Natural killer cell (primary cell): ENCODE measurements at regions not wholly inside any gene's neighbourhood (a gene's known extent, or its start where the extent isn't known, plus 50 kb on each side); places are given as distances from the start of the nearest gene placed in this dataset.
"Not testable (repeated sequence)": the region's sequence is repeated elsewhere in the genome, so short reads cannot be mapped to it uniquely, and the experiment has no call there.

Experiments
- ATAC-seq, 3 donors: fragments of 150-1000 bp in 2 of 3; fragments of 200-7000 bp in 1 of 3; cut with Tn5 transposase; 1 replicate in 1 of 3; 2 replicates in 2 of 3; pipeline ENCODE4 v1.10.0; 2021; ENCODE audit warnings: mild to moderate bottlenecking in 2 of 3, moderate library complexity in 2 of 3
- DNase-seq, 2 donors: peaks; one replicate each; pipeline versions ENCODE4 v3.0.0 to v3.0.0-alpha.2; 2013 to 2021; ENCODE audit warnings: mixed read lengths in 1 of 2
- H3K27ac ChIP-seq: one replicate; pipeline ENCODE4 v1.5.1; 2013; ENCODE audit warnings: mild to moderate bottlenecking, low read length
- H3K27me3 ChIP-seq: one replicate; pipeline ENCODE4 v1.6.1; 2013; ENCODE audit warnings: low read length; ENCODE audit not compliant: control insufficient read depth, insufficient read depth
- H3K36me3 ChIP-seq: one replicate; pipeline ENCODE4 v1.6.1; 2013; ENCODE audit warnings: low read length; ENCODE audit not compliant: control insufficient read depth, insufficient read depth
- H3K4me1 ChIP-seq: one replicate; pipeline ENCODE4 v1.6.1; 2013; ENCODE audit warnings: low read length; ENCODE audit not compliant: control insufficient read depth, insufficient read depth
- H3K4me3 ChIP-seq: one replicate; pipeline ENCODE4 v1.5.1; 2013; ENCODE audit warnings: low read length
- H3K9me3 ChIP-seq: one replicate; pipeline ENCODE4 v1.6.1; 2013; ENCODE audit warnings: low read length; ENCODE audit not compliant: control insufficient read depth, insufficient read depth
- H3K27ac Mint-ChIP-seq, 2 donors: one replicate each; pipeline ENCODE4 v1.8.0; 2022; ENCODE audit warnings: mild to moderate bottlenecking in 2 of 2, mixed read lengths in 2 of 2, moderate library complexity in 1 of 2
- H3K27me3 Mint-ChIP-seq, 2 donors: one replicate each; pipeline ENCODE4 v1.8.0; 2022; ENCODE audit warnings: low read depth in 2 of 2, mixed read lengths in 2 of 2
- H3K36me3 Mint-ChIP-seq: one replicate; pipeline ENCODE4 v1.8.0; 2022; ENCODE audit warnings: mixed read lengths
- H3K4me1 Mint-ChIP-seq, 2 donors: one replicate each; pipeline ENCODE4 v1.8.0; 2022; ENCODE audit warnings: mixed read lengths in 2 of 2
- H3K4me3 Mint-ChIP-seq: one replicate; pipeline ENCODE4 v1.8.0; 2022; ENCODE audit warnings: mild to moderate bottlenecking, moderate library complexity, mixed read lengths
- H3K9me3 Mint-ChIP-seq, 2 donors: one replicate each; pipeline ENCODE4 v1.8.0; 2022; ENCODE audit warnings: mixed read lengths in 2 of 2
- WGBS: methylation state at CpG from one replicate; pipeline ENCODE4 v1.1.7; 2013; ENCODE audit warnings: missing lambda C conversion rate; ENCODE audit not compliant: insufficient coverage; 5-methylcytosine and 5-hydroxymethylcytosine counted together
- intact Hi-C: fragments of 100-400 bp; cut with micrococcal nuclease; formaldehyde crosslinking; loops from one replicate; pipeline ENCODE4 v1.14.2; 2022
- TF ChIP-seq, protein P1 (sequence below): fragments of 200-600 bp; IDR thresholded peaks from one replicate; pipeline ENCODE4 v1.8.0; 2022; ENCODE audit warnings: antibody characterized with exemption

DNA sequence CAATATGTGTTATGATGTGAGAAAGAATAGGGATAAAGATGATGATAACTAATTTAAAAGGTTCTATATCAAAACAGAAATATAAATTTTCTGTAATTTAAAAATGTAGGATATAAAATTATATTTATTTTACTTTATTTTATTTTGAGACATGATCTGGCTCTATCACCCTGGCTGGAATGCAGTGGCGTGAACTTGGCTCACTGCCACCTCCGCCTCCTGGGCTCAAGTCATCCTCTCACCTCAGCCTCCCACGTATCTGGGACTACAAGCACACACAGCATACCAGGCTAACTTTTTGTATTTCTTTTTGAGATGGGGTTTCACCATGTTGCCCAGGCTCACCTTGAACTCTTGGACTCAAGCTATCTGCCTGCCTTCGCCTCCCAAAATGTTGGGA is 214.9 kb upstream of the SLITRK1 start:
- H3K9me3 ChIP-seq = no peaks in the 10 kb centered on the region
- H3K27me3 Mint-ChIP-seq = no peaks in the 10 kb centered on the region
- intact Hi-C loops = no loop called here
- H3K4me1 Mint-ChIP-seq = peaks cover 11 to 13% of the 10 kb centered on the region in 2 donors
- 80% methylated on average over 3 of the region's 4 CpGs for WGBS
- H3K4me3 ChIP-seq = no peak overlapping the region
- H3K4me1 ChIP-seq = no peaks in the 10 kb centered on the region
- H3K27ac Mint-ChIP-seq = no peak overlapping the region
- H3K27me3 ChIP-seq = no peaks in the 10 kb centered on the region
- no peak overlapping the region for H3K27ac ChIP-seq
- H3K36me3 Mint-ChIP-seq = no peaks in the 10 kb centered on the region
- no peak for DNase-seq
- H3K4me3 Mint-ChIP-seq = no peak overlapping the region
- TF ChIP-seq, protein P1, sequence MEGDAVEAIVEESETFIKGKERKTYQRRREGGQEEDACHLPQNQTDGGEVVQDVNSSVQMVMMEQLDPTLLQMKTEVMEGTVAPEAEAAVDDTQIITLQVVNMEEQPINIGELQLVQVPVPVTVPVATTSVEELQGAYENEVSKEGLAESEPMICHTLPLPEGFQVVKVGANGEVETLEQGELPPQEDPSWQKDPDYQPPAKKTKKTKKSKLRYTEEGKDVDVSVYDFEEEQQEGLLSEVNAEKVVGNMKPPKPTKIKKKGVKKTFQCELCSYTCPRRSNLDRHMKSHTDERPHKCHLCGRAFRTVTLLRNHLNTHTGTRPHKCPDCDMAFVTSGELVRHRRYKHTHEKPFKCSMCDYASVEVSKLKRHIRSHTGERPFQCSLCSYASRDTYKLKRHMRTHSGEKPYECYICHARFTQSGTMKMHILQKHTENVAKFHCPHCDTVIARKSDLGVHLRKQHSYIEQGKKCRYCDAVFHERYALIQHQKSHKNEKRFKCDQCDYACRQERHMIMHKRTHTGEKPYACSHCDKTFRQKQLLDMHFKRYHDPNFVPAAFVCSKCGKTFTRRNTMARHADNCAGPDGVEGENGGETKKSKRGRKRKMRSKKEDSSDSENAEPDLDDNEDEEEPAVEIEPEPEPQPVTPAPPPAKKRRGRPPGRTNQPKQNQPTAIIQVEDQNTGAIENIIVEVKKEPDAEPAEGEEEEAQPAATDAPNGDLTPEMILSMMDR = no peak
- H3K36me3 ChIP-seq = no peaks in the 10 kb centered on the region
- no peaks in the 10 kb centered on the region for H3K9me3 Mint-ChIP-seq
- ATAC-seq = no peak

DNA sequence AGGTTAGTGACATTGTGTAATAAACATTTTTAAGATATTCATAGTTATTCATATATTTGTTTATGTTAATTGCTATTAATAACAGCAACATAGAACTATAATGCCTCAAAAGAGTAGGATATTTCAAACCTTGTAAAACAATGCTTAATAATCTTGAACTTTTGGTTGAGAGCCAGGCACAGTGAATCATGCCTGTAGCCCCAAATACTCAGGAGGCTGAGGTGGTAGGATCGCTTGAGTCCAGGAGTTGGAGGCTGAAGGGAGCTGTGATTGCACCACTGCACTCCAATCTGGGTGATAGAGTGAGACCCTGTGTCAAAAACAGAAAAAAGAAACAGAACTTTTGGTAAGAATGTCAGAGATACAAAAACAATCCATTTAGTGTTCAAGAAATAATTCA is 213.9 kb upstream of the SLITRK1 start:
- TF ChIP-seq, protein P1 = no peak
- Histone ChIP-seq H3K4me1 (no peaks in the 10 kb centered on the region), H3K9me3 (no peaks in the 10 kb centered on the region), H3K4me3 (no peak overlapping the region), H3K27me3 (no peaks in the 10 kb centered on the region), H3K27ac (no peak overlapping the region), H3K36me3 (no peaks in the 10 kb centered on the region)
- Mint-ChIP-seq H3K36me3 (no peaks in the 10 kb centered on the region), H3K27me3 (no peaks in the 10 kb centered on the region), H3K9me3 (no peaks in the 10 kb centered on the region), H3K4me3 (no peak overlapping the region), H3K4me1 (peaks cover 11 to 13% of the 10 kb centered on the region in 2 donors), H3K27ac (no peak overlapping the region)
- intact Hi-C loops = no loop called here
- ATAC-seq = no peak
- 100% methylated on average over 1 of the region's 1 CpG for WGBS
- DNase-seq = no peak

DNA sequence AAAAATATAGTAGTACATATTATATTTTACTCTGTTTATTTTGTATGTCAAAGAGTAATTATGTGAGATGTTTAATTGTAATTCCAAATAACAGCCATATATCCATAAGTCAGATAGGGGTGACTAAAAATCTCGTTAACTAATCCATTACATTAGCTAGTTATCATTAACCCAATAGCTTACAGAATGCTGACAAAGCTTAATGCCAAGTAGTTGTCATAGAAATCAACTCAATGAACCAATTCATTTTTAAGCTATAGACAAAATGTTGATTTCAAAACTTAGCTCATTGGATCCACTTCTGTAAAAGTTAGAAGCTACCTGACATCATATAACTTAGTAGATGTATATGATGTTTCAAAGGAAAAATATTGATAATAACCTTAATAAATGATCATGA is 206.7 kb upstream of the SLITRK1 start:
- DNase-seq = no peak
- Histone ChIP-seq H3K4me3 (no peak overlapping the region), H3K4me1 (no peaks in the 10 kb centered on the region), H3K9me3 (no peaks in the 10 kb centered on the region), H3K36me3 (no peaks in the 10 kb centered on the region), H3K27me3 (no peaks in the 10 kb centered on the region), H3K27ac (no peak overlapping the region)
- Mint-ChIP-seq H3K4me3 (no peak overlapping the region), H3K27ac (peak overlapping the region in 1 of 2 donors; percentile 15), H3K36me3 (no peaks in the 10 kb centered on the region), H3K9me3 (no peaks in the 10 kb centered on the region), H3K4me1 (peaks cover 5 to 6% of the 10 kb centered on the region in 2 donors), H3K27me3 (no peaks in the 10 kb centered on the region)
- TF ChIP-seq, protein P1 = no peak
- no peak for ATAC-seq
- intact Hi-C loops = no loop called here
- no CpG with 5 or more reads among the region's 1 CpG for WGBS

GRCh38 chr13:84086847-84087162 is 204.5 kb upstream of the SLITRK1 start:
- Mint-ChIP-seq H3K4me3 (peak overlapping the region; percentile 72), H3K27ac (no peak overlapping the region), H3K9me3 (no peaks in the 10 kb centered on the region), H3K27me3 (no peaks in the 10 kb centered on the region), H3K4me1 (peaks cover 5 to 6% of the 10 kb centered on the region in 2 donors), H3K36me3 (no peaks in the 10 kb centered on the region)
- Histone ChIP-seq H3K36me3 (no peaks in the 10 kb centered on the region), H3K9me3 (no peaks in the 10 kb centered on the region), H3K27ac (no peak overlapping the region), H3K4me3 (no peak overlapping the region), H3K4me1 (no peaks in the 10 kb centered on the region), H3K27me3 (no peaks in the 10 kb centered on the region)
- TF ChIP-seq, protein P1 = no peak
- no peak for ATAC-seq
- DNase-seq = no peak
- intact Hi-C loops = no loop called here
- 98% methylated on average over 7 of the region's 7 CpGs for WGBS

GRCh38 chr13:84086098-84086846 is 204.0 kb upstream of the SLITRK1 start:
- H3K36me3 Mint-ChIP-seq = not testable (repeated sequence)
- WGBS = 97% methylated on average over 49 of the region's 49 CpGs

More at GRCh38 chr13:84086098-84086846, 204.0 kb upstream of the SLITRK1 start:
- H3K27me3 Mint-ChIP-seq, H3K9me3 Mint-ChIP-seq, DNase-seq, H3K36me3 ChIP-seq, H3K27ac Mint-ChIP-seq, H3K4me1 ChIP-seq, intact Hi-C loops, H3K27ac ChIP-seq, H3K4me1 Mint-ChIP-seq, H3K27me3 ChIP-seq, ATAC-seq, H3K9me3 ChIP-seq, H3K4me3 ChIP-seq: not testable (repeated sequence)
- H3K4me3 Mint-ChIP-seq = peak overlapping the region; percentile 72
